MM.1S (cell line): ENCODE measurements at regions not wholly inside any gene's neighbourhood (a gene's known extent, or its start where the extent isn't known, plus 50 kb on each side); places are given as distances from the start of the nearest gene placed in this dataset.
A peak's percentile ranks its signal among the peaks of the same experiment; 100 is the strongest.

Experiments used
- DNase-seq: peaks from one replicate; pipeline ENCODE4 v3.0.0-alpha.2; 2015
- H2AFZ ChIP-seq: fragments of 300-600 bp; sonication (generic); 2 replicates; pipeline ENCODE4 v1.6.0; 2016; ENCODE audit warnings: antibody characterized with exemption, low read length
- H3F3A ChIP-seq: fragments of 300-600 bp; sonication (generic); 2 replicates; pipeline ENCODE4 v1.6.1; 2016; ENCODE audit warnings: mild to moderate bottlenecking, antibody characterized with exemption, low read length, moderate library complexity, mixed read lengths; ENCODE audit not compliant: insufficient read depth
- H3K27ac ChIP-seq: fragments of 300-600 bp; sonication (generic); 2 replicates; pipeline ENCODE4 v1.5.1; 2016; ENCODE audit warnings: mild to moderate bottlenecking, low read length
- H3K27me3 ChIP-seq: fragments of 300-600 bp; sonication (generic); replicated peaks from 2 replicates; pipeline ENCODE4 v1.6.0; 2016; ENCODE audit warnings: low read length; ENCODE audit not compliant: insufficient read depth
- H3K36me3 ChIP-seq: fragments of 300-600 bp; sonication (generic); replicated peaks from 2 replicates; pipeline ENCODE4 v1.6.1; 2016; ENCODE audit warnings: mild to moderate bottlenecking, low read length, mixed read lengths; ENCODE audit not compliant: insufficient read depth
- H3K4me1 ChIP-seq: fragments of 300-600 bp; sonication (generic); 2 replicates; pipeline ENCODE4 v1.6.1; 2016; ENCODE audit warnings: low read length, mixed read lengths
- H3K4me2 ChIP-seq: fragments of 300-600 bp; sonication (generic); 2 replicates; pipeline ENCODE4 v1.6.0; 2016; ENCODE audit warnings: low read depth, low read length
- H3K4me3 ChIP-seq: fragments of 300-600 bp; sonication (generic); 2 replicates; pipeline ENCODE4 v1.5.1; 2016; ENCODE audit warnings: low read length, mixed read lengths
- H3K79me2 ChIP-seq: fragments of 300-600 bp; sonication (generic); 2 replicates; pipeline ENCODE4 v1.6.1; 2016; ENCODE audit warnings: mixed run types, low read length, mixed read lengths
- H3K9ac ChIP-seq: fragments of 300-600 bp; sonication (generic); 2 replicates; pipeline ENCODE4 v1.6.1; 2016; ENCODE audit warnings: low read length, mixed read lengths
- H3K9me2 ChIP-seq: fragments of 300-600 bp; sonication (generic); replicated peaks from 2 replicates; pipeline ENCODE4 v1.6.1; 2016; ENCODE audit warnings: mild to moderate bottlenecking, low read length, mixed read lengths; ENCODE audit not compliant: insufficient read depth
- H3K9me3 ChIP-seq: fragments of 300-600 bp; sonication (generic); replicated peaks from 2 replicates; pipeline ENCODE4 v1.6.1; 2016; ENCODE audit warnings: mild to moderate bottlenecking, low read length, mixed read lengths; ENCODE audit not compliant: insufficient read depth
- H4K20me1 ChIP-seq: fragments of 300-600 bp; sonication (generic); 2 replicates; pipeline ENCODE4 v1.6.1; 2016; ENCODE audit warnings: mild to moderate bottlenecking, low read length, moderate library complexity, mixed read lengths; ENCODE audit not compliant: insufficient read depth
- EZH2 ChIP-seq: fragments of 300-600 bp; sonication (generic); optimal IDR thresholded peaks from 2 replicates; pipeline ENCODE3; 2017; ENCODE audit warnings: low read depth, mild to moderate bottlenecking, antibody characterized with exemption, low read length, mixed read lengths
- EZH2phosphoT487 ChIP-seq: fragments of 300-600 bp; sonication (generic); IDR thresholded peaks from 2 replicates; pipeline ENCODE4 v1.6.1; 2018; ENCODE audit warnings: antibody characterized with exemption, low read length
- TF ChIP-seq, protein P1 (sequence below): fragments of 300-600 bp; sonication (generic); IDR thresholded peaks from 2 replicates; pipeline ENCODE4 v1.5.1; 2016; ENCODE audit warnings: antibody characterized with exemption, low read length, mixed read lengths

DNA sequence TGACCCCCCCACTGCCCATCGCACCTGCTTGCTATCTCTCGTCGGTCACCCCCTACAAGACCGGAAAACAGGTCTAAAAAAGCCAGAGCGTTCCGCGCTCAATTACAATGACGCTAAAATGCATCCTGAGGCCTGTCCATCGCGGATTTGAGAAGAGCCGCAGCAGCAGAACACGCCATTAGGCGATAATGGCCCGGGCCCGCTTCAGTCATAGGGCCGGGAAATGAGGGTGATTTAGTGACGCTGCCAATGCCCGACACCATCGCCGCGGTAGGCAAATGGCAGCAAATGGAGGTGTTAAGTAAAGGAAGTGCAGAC is 64.1 kb upstream of the SSX2IP start:
- Histone ChIP-seq H2AFZ (no peak overlapping the region), H3K36me3 (no peaks in the 10 kb centered on the region), H3K27me3 (no peaks in the 10 kb centered on the region), H3F3A (no peaks in the 10 kb centered on the region), H4K20me1 (no peaks in the 10 kb centered on the region), H3K4me1 (no peaks in the 10 kb centered on the region), H3K9me2 (no peaks in the 10 kb centered on the region), H3K4me3 (no peak overlapping the region), H3K4me2 (no peak overlapping the region), H3K27ac (no peak overlapping the region), H3K9ac (no peak overlapping the region), H3K9me3 (no peaks in the 10 kb centered on the region), H3K79me2 (no peaks in the 10 kb centered on the region)
- no peak for TF ChIP-seq EZH2
- TF ChIP-seq, protein P1, sequence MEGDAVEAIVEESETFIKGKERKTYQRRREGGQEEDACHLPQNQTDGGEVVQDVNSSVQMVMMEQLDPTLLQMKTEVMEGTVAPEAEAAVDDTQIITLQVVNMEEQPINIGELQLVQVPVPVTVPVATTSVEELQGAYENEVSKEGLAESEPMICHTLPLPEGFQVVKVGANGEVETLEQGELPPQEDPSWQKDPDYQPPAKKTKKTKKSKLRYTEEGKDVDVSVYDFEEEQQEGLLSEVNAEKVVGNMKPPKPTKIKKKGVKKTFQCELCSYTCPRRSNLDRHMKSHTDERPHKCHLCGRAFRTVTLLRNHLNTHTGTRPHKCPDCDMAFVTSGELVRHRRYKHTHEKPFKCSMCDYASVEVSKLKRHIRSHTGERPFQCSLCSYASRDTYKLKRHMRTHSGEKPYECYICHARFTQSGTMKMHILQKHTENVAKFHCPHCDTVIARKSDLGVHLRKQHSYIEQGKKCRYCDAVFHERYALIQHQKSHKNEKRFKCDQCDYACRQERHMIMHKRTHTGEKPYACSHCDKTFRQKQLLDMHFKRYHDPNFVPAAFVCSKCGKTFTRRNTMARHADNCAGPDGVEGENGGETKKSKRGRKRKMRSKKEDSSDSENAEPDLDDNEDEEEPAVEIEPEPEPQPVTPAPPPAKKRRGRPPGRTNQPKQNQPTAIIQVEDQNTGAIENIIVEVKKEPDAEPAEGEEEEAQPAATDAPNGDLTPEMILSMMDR, result no peak
- TF ChIP-seq EZH2phosphoT487, result no peak
- no peak for DNase-seq

DNA sequence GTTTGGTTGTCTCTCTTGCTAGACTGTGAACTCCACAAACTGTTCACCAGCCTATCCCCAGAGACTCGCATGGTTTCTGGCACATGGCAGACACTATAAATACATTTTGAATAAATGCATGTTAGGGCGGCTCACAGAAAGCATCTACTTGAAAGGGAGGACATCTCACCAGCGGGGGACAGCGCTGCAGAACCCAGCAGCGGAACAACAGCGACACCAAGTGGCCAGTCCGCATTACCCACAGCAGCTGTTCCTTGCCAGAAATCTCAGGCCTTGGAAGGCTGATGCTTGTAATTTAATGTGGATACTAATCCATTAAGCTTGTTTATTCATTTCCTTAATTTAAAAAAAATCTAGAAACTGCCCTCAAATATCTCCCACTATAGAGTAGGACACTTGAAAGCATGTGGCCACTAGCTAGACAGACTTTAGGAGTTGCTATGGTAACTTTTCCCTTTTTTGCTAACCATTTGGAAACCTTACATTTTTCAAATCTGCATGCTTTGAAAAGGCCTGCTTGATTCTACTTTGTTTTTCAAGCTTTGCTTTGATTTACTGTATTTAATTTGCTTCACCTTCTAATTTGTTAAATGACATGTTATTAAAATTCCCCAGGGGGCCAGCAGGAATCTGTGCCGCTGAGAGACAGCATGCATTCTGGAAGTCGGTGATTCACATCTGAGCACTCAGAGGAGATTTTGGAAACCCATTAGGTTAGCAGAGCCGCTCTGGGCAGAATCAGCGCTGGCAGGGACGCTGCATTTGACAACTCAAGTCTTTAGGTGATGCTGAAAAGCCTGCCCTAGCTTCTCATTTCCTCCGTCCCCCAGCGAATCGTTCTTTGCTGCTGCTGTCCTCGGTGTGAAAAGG is 63.5 kb upstream of the SSX2IP start:
- H3K9me2 ChIP-seq, result no peaks in the 10 kb centered on the region
- no peak overlapping the region for H3K27ac ChIP-seq
- no peak overlapping the region for H2AFZ ChIP-seq
- no peaks in the 10 kb centered on the region for H4K20me1 ChIP-seq
- no peak overlapping the region for H3K4me3 ChIP-seq
- H3K4me2 ChIP-seq, result no peak overlapping the region
- H3K9me3 ChIP-seq, result no peaks in the 10 kb centered on the region
- H3K27me3 ChIP-seq, result no peaks in the 10 kb centered on the region
- TF ChIP-seq, protein P1, result peak; percentile 78
- no peak for TF ChIP-seq EZH2
- H3K9ac ChIP-seq, result no peak overlapping the region
- H3K79me2 ChIP-seq, result no peaks in the 10 kb centered on the region
- no peaks in the 10 kb centered on the region for H3F3A ChIP-seq
- H3K4me1 ChIP-seq, result no peaks in the 10 kb centered on the region
- H3K36me3 ChIP-seq, result no peaks in the 10 kb centered on the region
- DNase-seq, result peak; percentile 45

DNA sequence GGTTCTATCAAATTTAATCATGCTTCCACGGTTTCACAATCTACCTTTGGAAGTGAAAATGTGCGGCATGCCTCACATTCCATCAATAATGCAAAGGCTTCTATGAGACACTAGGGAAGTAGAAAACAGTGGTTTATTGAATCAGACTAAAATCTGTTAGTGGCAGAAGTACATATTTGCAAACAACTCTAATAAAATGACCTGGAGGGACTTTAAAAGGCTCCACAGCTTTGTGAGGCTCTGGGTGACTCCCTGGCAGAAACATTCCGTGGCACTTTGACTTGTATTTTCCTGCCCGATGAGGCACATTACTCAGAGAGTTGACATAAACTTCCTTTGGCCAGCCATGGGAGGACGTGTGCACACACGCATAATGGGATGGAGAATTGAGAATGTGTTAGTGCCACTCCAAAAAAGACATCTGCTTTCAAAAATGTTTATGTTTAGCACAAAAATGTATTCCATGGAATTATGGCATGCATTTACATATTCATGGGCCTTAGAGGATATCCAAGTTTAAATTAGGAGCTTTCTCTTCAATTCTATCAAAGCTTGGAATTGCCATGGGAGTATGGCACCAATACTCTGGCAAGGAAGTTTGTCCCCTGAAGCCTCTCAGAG is 60.0 kb upstream of the SSX2IP start:
- TF ChIP-seq, protein P1, result no peak
- TF ChIP-seq EZH2phosphoT487 (no peak), EZH2 (no peak)
- Histone ChIP-seq H3K9me2 (no peaks in the 10 kb centered on the region), H3K27ac (no peak overlapping the region), H3K4me2 (no peak overlapping the region), H4K20me1 (no peaks in the 10 kb centered on the region), H3K79me2 (no peaks in the 10 kb centered on the region), H3K27me3 (no peaks in the 10 kb centered on the region), H2AFZ (no peak overlapping the region), H3K4me1 (no peaks in the 10 kb centered on the region), H3F3A (no peaks in the 10 kb centered on the region), H3K9me3 (no peaks in the 10 kb centered on the region), H3K4me3 (no peak overlapping the region), H3K9ac (no peak overlapping the region), H3K36me3 (no peaks in the 10 kb centered on the region)
- no peak for DNase-seq
